Glomerular endothelial cell (primary cell): ENCODE measurements at regions not wholly inside any gene's neighbourhood (a gene's known extent, or its start where the extent isn't known, plus 50 kb on each side); places are given as distances from the start of the nearest gene placed in this dataset.
"Not testable (repeated sequence)": the region's sequence is repeated elsewhere in the genome, so short reads cannot be mapped to it uniquely, and the experiment has no call there.

ENCODE experiments used
- DNase-seq: peaks from one replicate; pipeline ENCODE4 v3.0.0-alpha.2; 2011; ENCODE audit warnings: low read depth, low spot score; ENCODE audit errors: extremely low read depth

GRCh38 chr6:27633221-27633688 is 160.3 kb upstream of the ZNF184 start:
- not testable (repeated sequence) for DNase-seq

GRCh38 chr6:27631609-27631916 is 158.7 kb upstream of the ZNF184 start:
- DNase-seq: no peak

DNA sequence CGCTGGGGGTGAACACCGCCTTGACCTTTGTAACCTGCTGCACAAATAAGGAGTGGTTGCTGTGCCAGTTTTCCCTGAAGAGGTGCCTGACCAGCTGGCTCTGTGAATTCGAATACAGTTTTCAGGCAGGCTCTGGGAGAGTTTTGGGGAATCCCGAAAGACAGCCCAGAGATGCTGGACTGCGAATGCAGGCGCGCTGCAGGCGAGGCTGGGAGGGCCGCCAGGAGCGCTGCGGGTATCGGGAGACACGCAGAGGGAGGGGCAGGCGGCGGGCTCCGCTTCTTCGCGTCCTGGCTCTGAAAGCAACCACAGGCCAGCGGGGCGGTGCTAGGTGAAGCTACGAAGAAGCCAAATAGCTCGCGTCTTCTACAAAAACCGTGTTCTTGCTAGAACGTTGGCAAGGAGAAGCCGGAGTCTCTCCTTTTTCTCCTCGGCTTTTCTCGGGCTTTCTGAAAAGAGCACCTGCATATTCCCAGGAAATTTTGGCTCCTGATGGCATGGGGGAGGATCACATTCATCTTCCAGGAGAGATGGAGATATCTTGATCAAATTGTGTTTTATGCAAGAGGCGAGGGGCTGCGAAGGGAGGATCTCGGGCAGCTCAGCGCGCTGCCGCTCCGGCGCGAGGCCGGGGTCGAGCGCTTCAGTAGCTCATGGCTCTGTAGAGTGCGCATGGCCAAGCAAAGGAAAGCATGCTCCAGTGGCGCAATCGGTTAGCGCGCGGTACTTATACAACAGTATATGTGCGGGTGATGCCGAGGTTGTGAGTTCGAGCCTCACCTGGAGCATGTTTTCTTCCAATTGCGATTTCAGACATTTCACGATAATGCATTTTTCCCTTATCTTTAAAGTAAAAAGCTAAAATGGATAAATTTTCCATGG is 158.1 kb upstream of the ZNF184 start:
- no peak for DNase-seq

DNA sequence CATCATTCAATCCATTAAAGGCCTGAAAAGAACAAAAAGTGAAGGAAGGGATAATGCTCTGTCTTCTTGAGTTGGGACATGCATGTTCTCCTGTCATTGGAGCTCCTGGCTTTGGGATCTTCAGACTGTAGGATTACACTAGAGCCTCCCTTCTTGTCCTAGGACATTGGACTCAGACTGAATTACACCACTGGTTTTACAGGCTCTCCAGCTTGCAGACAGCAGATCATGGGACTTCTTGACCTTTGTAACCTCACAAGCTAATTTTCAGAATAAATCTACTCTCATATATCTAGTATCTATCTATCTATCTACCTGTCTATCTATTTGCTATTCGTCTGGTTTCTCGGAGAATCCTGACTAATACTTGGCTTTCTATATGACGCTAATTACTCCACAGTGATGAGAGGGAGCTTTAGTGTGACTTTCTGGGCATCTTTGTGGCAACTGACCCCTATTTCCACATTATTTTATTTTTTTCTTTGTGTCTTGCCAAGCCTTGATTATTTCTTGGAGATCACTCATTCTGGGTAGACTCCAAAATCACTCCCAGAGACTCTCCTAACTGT is 151.9 kb upstream of the ZNF184 start:
- DNase-seq: no peak

- no peak for DNase-seq
These were observed 150.2 kb upstream of the ZNF184 start for GRCh38 chr6:27623103-27623502.

GRCh38 chr6:27619436-27619835 is 146.5 kb upstream of the ZNF184 start:
- DNase-seq: no peak

GRCh38 chr6:27617700-27618689 is 145.1 kb upstream of the ZNF184 start:
- no peak for DNase-seq

GRCh38 chr6:27617046-27617687 is 144.3 kb upstream of the ZNF184 start:
- no peak for DNase-seq

DNA sequence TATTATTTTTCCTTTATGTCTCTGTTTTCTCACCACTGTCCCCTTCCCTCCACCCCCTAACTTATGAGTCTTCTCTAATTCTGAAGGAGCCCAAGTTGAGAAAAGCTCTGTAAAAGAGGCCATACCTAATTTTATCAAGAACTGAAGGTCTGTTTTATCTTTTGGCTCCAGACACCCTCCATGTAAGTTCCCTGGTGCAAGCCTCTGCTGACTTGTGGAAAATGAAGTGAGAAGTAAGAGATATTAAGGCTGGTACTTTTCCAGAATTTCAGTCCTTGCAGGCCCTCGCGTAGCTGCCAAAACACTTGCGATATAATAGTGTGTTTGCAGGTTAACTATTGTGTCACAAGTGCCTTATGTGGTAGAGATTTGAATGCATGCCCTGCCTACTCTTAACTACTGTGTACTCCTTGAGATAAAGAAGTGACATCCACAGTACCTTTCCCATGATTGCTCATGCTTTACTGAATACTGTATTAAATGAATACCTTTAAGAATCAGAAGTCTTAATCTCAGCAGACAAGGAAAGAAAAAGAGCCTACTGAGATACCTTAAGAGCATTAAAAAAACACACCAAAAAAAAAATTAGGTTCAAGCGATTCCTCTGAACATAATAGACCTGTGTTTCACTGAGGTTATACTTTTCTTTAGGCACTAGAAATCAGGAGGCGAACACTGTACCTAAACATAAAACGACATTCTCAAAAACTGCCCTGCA is 143.6 kb upstream of the ZNF184 start:
- DNase-seq: no peak

GRCh38 chr6:27611451-27611850 is 138.5 kb upstream of the ZNF184 start:
- DNase-seq: no peak

DNA sequence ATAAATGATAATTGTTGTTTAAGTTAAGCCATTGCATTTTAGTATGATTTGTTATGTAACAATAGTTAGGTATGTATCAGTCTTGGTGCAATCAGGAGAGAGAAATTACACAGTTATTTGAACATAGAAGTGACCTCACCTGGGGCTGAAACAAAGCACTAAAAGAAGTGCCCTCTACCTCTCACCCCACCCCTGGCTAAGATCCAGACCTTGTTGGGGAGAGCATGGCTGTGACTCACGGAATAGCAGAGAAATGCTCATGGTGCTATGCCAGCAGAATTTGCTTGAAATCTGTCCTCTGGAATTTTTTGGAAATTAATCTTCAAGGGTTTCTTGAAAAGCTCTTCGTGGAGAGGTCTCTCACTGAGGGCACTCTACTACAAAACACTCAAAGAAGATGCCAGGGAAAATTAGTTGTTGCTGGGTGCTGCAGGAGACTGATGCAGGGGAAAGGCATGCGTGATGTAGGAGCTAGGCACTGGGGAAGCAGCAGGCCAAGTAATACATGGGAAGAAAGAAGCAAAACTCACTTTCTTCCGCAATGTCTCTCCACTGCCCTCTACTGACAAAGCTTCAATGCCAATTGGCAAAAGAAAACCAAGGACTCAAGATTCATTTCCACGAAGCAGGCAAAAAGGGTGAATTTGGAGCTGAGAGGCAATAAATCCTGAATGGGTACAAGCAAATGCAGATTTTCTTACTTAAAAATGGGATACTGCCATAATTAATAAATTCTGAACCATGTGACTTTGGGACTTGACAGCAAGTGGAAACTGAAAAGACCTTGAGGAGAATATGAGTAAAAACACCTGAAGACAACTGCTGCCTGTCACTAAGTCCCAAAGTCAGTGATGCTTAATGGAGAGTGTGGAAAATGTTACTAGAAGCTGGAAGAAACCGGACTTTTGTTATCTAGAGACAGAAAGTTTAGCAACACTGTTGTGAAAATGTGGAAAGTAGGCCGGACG is 136.3 kb upstream of the ZNF184 start:
- DNase-seq: no peak

- DNase-seq: no peak
These were observed 132.8 kb upstream of the ZNF184 start for GRCh38 chr6:27605401-27606342.

DNA sequence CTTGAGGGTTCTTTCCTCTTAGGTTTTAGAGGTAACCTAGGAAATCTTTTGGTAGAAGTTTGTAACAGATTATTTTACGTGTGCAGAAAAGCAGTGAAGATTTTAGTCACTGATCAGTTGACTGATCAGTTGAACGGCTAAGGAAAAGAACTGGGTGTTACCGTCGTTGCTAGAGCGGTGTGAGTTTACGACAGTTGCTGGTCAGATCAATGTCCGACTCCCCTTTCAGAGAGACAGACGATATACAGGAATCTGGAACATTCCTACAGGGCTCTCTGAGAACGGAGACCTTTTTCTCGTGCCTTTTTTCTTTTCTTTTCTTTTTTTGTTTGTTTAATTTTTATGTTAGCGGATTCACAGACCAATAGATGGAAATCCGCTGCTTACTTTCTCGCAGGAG is 132.1 kb upstream of the ZNF184 start:
- DNase-seq: no peak

GRCh38 chr6:27601668-27602254 is 128.9 kb upstream of the ZNF184 start:
- DNase-seq: no peak

GRCh38 chr6:27599859-27600532 is 127.1 kb upstream of the ZNF184 start:
- DNase-seq: no peak

DNA sequence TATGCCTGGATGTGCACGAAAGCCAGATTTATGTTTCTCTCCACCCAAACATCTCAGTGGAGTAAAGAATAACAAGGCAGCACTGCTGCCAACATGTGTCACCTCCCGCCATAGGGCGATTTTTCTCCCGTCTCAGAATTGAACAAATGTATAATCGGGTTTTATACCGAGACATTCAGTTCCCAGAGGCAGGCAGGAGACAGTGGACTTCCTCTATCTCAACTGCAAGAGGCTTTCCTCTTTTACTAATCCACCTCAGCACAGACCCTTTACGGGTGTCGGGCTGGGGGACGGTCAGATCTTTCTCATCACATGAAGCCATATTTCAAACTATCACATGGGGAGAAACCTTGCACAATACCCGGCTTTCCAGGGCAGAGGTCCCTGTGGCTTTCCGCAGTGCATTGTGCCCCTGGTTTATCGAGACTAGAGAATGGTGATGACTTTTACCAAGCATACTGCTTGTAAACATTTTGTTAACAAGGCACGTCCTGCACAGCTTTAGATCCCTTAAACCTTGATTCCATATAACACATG is 124.2 kb upstream of the ZNF184 start:
- not testable (repeated sequence) for DNase-seq

GRCh38 chr6:27593861-27594260 is 121.0 kb upstream of the ZNF184 start:
- no peak for DNase-seq
